ENCODE measurements at regions not wholly inside any gene's neighbourhood (a gene's known extent, or its start where the extent isn't known, plus 50 kb on each side); places are given as distances from the start of the nearest gene placed in this dataset.

DNA sequence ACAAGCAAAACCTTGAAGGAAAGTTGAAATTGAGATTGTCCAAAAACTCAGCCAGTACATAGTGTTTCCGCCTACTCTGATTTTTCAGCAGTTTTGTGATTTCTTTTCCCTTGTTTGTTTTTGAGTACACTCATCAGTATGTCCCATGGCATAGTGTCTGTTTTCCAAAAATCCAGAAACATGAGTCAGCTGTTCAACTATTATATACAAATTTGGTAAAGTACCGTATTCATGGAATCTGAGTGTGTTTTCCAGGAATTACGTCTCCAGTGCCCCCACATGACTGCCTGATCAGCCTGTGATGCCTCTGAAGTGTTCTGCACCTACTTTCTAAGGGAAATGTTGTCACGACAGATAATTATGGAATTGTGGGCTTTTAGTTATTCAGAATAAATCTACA is 186.8 kb downstream of the LTN1 start:
- Histone ChIP-seq H3K27me3 (ENCODE audit: insufficient read depth, low read length) (no peaks in the 10 kb centered on the region), H3K27ac (ENCODE audit: low read depth, low read length) (no peak overlapping the region), H3K9me3 (ENCODE audit: insufficient read depth, low read depth, low read length) (no peaks in the 10 kb centered on the region), H4K8ac (ENCODE audit: low read depth, low read length) (no peak overlapping the region), H3K9ac (ENCODE audit: low read length) (no peak overlapping the region), H3K4me1 (ENCODE audit: control insufficient read depth in 1 of 2, insufficient read depth in 2 of 2, low read length in 2 of 2) (no peaks in the 10 kb centered on the region), H3K14ac (ENCODE audit: low read length) (no peak overlapping the region), H3K79me2 (ENCODE audit: control insufficient read depth, insufficient read depth, low read length, poor library complexity) (no peaks in the 10 kb centered on the region), H3K18ac (ENCODE audit: low read length) (no peak overlapping the region), H4K12ac (ENCODE audit: low read depth, low read length) (no peak overlapping the region), H3K4me3 (ENCODE audit: low read depth, low read length) (no peak overlapping the region), H2AK5ac (ENCODE audit: low read length) (no peak overlapping the region), H3K4me2 (ENCODE audit: low read length) (no peak overlapping the region), H2BK12ac (ENCODE audit: low read length) (no peak overlapping the region), H3K36me3 (ENCODE audit: control insufficient read depth in 1 of 2, insufficient read depth in 2 of 2, low read length in 2 of 2) (no peaks in the 10 kb centered on the region), H3K79me1 (ENCODE audit: low read length) (no peaks in the 10 kb centered on the region), H3K23ac (ENCODE audit: low read length) (no peak overlapping the region), H4K91ac (ENCODE audit: low read depth, low read length) (no peak overlapping the region), H2BK120ac (ENCODE audit: insufficient read depth, low read length, poor library complexity) (no peak overlapping the region), H2AFZ (ENCODE audit: insufficient read depth, low read length, poor library complexity) (no peak overlapping the region), H2BK5ac (ENCODE audit: low read depth, low read length, poor library complexity) (no peak overlapping the region), H3K4ac (ENCODE audit: low read depth, low read length) (no peak overlapping the region)
- WGBS (ENCODE audit: extremely low coverage, insufficient coverage, insufficient read length): no CpG with 5 or more reads among the region's 4 CpGs
- peak in 1 of 2 donors; percentile 28 for DNase-seq

GRCh38 chr21:28804089-28804670 is 188.5 kb downstream of the LTN1 start:
- Histone ChIP-seq H4K12ac (ENCODE audit: low read depth, low read length) (no peak overlapping the region), H3K79me1 (ENCODE audit: low read length) (no peaks in the 10 kb centered on the region), H3K79me2 (ENCODE audit: control insufficient read depth, insufficient read depth, low read length, poor library complexity) (no peaks in the 10 kb centered on the region), H3K27me3 (ENCODE audit: insufficient read depth, low read length) (no peaks in the 10 kb centered on the region), H4K91ac (ENCODE audit: low read depth, low read length) (no peak overlapping the region), H3K27ac (ENCODE audit: low read depth, low read length) (no peak overlapping the region), H3K18ac (ENCODE audit: low read length) (no peak overlapping the region), H2BK12ac (ENCODE audit: low read length) (no peak overlapping the region), H3K4me3 (ENCODE audit: low read depth, low read length) (no peak overlapping the region), H3K9me3 (ENCODE audit: insufficient read depth, low read depth, low read length) (no peaks in the 10 kb centered on the region), H4K8ac (ENCODE audit: low read depth, low read length) (no peak overlapping the region), H3K4ac (ENCODE audit: low read depth, low read length) (no peak overlapping the region), H2AFZ (ENCODE audit: insufficient read depth, low read length, poor library complexity) (no peak overlapping the region), H3K14ac (ENCODE audit: low read length) (no peak overlapping the region), H2AK5ac (ENCODE audit: low read length) (no peak overlapping the region), H2BK120ac (ENCODE audit: insufficient read depth, low read length, poor library complexity) (no peak overlapping the region), H3K36me3 (ENCODE audit: control insufficient read depth in 1 of 2, insufficient read depth in 2 of 2, low read length in 2 of 2) (no peaks in the 10 kb centered on the region), H3K23ac (ENCODE audit: low read length) (no peak overlapping the region), H2BK5ac (ENCODE audit: low read depth, low read length, poor library complexity) (no peak overlapping the region), H3K4me2 (ENCODE audit: low read length) (no peak overlapping the region), H3K9ac (ENCODE audit: low read length) (no peak overlapping the region), H3K4me1 (ENCODE audit: control insufficient read depth in 1 of 2, insufficient read depth in 2 of 2, low read length in 2 of 2) (no peaks in the 10 kb centered on the region)
- peak in 1 of 2 donors; percentile 49 for DNase-seq
- WGBS (ENCODE audit: extremely low coverage, insufficient coverage, insufficient read length): no CpG with 5 or more reads among the region's 3 CpGs

DNA sequence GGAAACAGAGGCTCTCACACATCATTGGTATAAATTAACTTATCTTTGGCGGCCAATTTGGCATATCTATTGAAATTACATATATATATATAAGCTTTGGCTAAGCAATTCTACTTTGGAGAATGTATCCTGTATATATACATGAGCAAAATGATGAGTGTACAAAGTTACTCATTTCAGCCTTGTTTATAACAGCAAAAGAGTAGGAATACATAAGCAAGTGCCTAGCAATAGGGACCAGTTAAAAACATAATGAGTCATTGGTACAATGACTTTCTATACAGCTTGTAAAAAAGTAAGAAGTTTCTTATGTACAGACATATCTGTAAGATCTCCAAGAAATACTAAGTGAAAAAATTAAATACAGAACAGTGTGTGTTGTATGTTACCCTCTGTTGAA is 190.8 kb downstream of the LTN1 start:
- Histone ChIP-seq H3K23ac (ENCODE audit: low read length) (no peak overlapping the region), H2AK5ac (ENCODE audit: low read length) (no peak overlapping the region)

GRCh38 chr21:28799926-28800325 is 192.8 kb downstream of the LTN1 start:
- no peak overlapping the region for H3K4ac ChIP-seq (ENCODE audit: low read depth, low read length)
- no peak for DNase-seq
- H3K27me3 ChIP-seq (ENCODE audit: insufficient read depth, low read length): no peaks in the 10 kb centered on the region
- H3K36me3 ChIP-seq (ENCODE audit: control insufficient read depth in 1 of 2, insufficient read depth in 2 of 2, low read length in 2 of 2): no peaks in the 10 kb centered on the region
- WGBS (ENCODE audit: extremely low coverage, insufficient coverage, insufficient read length): no CpG with 5 or more reads among the region's 7 CpGs
- H3K9ac ChIP-seq (ENCODE audit: low read length): no peak overlapping the region
- H3K79me1 ChIP-seq (ENCODE audit: low read length): peaks cover 10% of the 10 kb centered on the region
- H3K9me3 ChIP-seq (ENCODE audit: insufficient read depth, low read depth, low read length): no peaks in the 10 kb centered on the region
- no peaks in the 10 kb centered on the region for H3K79me2 ChIP-seq (ENCODE audit: control insufficient read depth, insufficient read depth, low read length, poor library complexity)
- H2BK120ac ChIP-seq (ENCODE audit: insufficient read depth, low read length, poor library complexity): no peak overlapping the region
- peak overlapping the region; percentile 36 for H2BK12ac ChIP-seq (ENCODE audit: low read length)
- no peak overlapping the region for H3K27ac ChIP-seq (ENCODE audit: low read depth, low read length)
- no peak overlapping the region for H2BK5ac ChIP-seq (ENCODE audit: low read depth, low read length, poor library complexity)
- H4K91ac ChIP-seq (ENCODE audit: low read depth, low read length): no peak overlapping the region
- no peak overlapping the region for H3K23ac ChIP-seq (ENCODE audit: low read length)
- H2AK5ac ChIP-seq (ENCODE audit: low read length): no peak overlapping the region
- H3K4me3 ChIP-seq (ENCODE audit: low read depth, low read length): no peak overlapping the region
- H4K12ac ChIP-seq (ENCODE audit: low read depth, low read length): no peak overlapping the region
- H3K4me2 ChIP-seq (ENCODE audit: low read length): no peak overlapping the region
- no peak overlapping the region for H3K14ac ChIP-seq (ENCODE audit: low read length)
- H2AFZ ChIP-seq (ENCODE audit: insufficient read depth, low read length, poor library complexity): no peak overlapping the region
- H4K8ac ChIP-seq (ENCODE audit: low read depth, low read length): no peak overlapping the region
- H3K18ac ChIP-seq (ENCODE audit: low read length): no peak overlapping the region
- H3K4me1 ChIP-seq (ENCODE audit: control insufficient read depth in 1 of 2, insufficient read depth in 2 of 2, low read length in 2 of 2): no peaks in the 10 kb centered on the region

More for the DNA sequence above, 190.8 kb downstream of the LTN1 start:
- no CpG with 5 or more reads among the region's 1 CpG for WGBS (ENCODE audit: extremely low coverage, insufficient coverage, insufficient read length)
- Histone ChIP-seq H3K4me3 (ENCODE audit: low read depth, low read length) (no peak overlapping the region), H3K79me1 (ENCODE audit: low read length) (peaks cover 5% of the 10 kb centered on the region), H3K79me2 (ENCODE audit: control insufficient read depth, insufficient read depth, low read length, poor library complexity) (no peaks in the 10 kb centered on the region), H4K91ac (ENCODE audit: low read depth, low read length) (no peak overlapping the region), H3K4ac (ENCODE audit: low read depth, low read length) (no peak overlapping the region), H3K9me3 (ENCODE audit: insufficient read depth, low read depth, low read length) (no peaks in the 10 kb centered on the region), H3K4me2 (ENCODE audit: low read length) (no peak overlapping the region), H2AFZ (ENCODE audit: insufficient read depth, low read length, poor library complexity) (no peak overlapping the region), H3K18ac (ENCODE audit: low read length) (no peak overlapping the region), H3K4me1 (ENCODE audit: control insufficient read depth in 1 of 2, insufficient read depth in 2 of 2, low read length in 2 of 2) (no peaks in the 10 kb centered on the region), H2BK12ac (ENCODE audit: low read length) (no peak overlapping the region), H3K27ac (ENCODE audit: low read depth, low read length) (no peak overlapping the region), H2BK120ac (ENCODE audit: insufficient read depth, low read length, poor library complexity) (no peak overlapping the region), H4K12ac (ENCODE audit: low read depth, low read length) (no peak overlapping the region), H4K8ac (ENCODE audit: low read depth, low read length) (no peak overlapping the region), H2BK5ac (ENCODE audit: low read depth, low read length, poor library complexity) (no peak overlapping the region), H3K36me3 (ENCODE audit: control insufficient read depth in 1 of 2, insufficient read depth in 2 of 2, low read length in 2 of 2) (no peaks in the 10 kb centered on the region), H3K14ac (ENCODE audit: low read length) (no peak overlapping the region), H3K9ac (ENCODE audit: low read length) (no peak overlapping the region), H3K27me3 (ENCODE audit: insufficient read depth, low read length) (no peaks in the 10 kb centered on the region)
- no peak for DNase-seq
